ENCODE measurements at regions not wholly inside any gene's neighbourhood (a gene's known extent, or its start where the extent isn't known, plus 50 kb on each side); places are given as distances from the start of the nearest gene placed in this dataset.

DNA sequence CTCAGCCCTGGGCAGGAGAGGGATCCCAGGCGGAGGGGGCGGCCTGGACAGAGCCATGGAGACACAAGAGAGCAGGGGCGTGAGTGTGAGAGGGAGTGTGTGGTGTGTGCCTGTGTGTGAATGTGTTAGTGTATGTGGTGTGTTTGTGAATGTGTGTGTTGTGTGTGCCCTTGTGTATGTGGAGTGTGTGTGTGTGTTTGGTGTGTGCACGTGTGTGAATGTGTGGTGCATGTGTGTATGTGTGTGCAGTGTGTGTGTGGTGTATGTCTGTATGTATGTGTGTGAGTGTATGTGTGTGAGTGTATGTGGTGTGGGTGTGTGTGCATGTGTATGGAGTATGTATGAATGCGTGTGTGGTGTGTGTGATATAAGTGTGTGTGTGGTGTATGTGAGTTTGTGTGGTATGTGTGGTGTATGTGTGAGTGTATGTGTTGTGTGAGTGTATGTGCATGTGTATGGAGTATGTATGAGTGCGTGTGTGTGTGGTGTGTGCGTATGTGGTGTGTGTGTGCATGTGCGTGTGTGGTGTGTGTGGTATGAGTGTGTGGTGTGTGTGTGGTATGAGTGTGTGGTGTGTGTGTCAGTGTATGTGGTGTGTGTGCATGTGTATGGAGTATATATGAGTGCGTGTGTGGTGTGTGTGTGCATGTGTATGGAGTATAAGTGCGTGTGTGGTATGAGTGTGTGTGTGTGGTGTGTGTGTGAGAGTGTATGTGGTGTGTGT lies 175.2 kb upstream of the AFDN start (continued):
- TF ChIP-seq, protein P1, sequence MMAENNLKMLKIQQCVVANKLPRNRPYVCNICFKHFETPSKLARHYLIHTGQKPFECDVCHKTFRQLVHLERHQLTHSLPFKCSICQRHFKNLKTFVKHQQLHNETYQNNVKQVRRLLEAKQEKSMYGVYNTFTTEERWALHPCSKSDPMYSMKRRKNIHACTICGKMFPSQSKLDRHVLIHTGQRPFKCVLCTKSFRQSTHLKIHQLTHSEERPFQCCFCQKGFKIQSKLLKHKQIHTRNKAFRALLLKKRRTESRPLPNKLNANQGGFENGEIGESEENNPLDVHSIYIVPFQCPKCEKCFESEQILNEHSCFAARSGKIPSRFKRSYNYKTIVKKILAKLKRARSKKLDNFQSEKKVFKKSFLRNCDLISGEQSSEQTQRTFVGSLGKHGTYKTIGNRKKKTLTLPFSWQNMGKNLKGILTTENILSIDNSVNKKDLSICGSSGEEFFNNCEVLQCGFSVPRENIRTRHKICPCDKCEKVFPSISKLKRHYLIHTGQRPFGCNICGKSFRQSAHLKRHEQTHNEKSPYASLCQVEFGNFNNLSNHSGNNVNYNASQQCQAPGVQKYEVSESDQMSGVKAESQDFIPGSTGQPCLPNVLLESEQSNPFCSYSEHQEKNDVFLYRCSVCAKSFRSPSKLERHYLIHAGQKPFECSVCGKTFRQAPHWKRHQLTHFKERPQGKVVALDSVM (CRISPR knock-in tag; IDR thresholded peaks at IDR 0.05) = no peak
- TF ChIP-seq ZNF496 (CRISPR knock-in tag; IDR thresholded peaks at IDR 0.05; ENCODE audit: insufficient replicate concordance) = no peak
- no peak for TF ChIP-seq RXRB (CRISPR knock-in tag; IDR thresholded peaks at IDR 0.05; ENCODE audit: borderline replicate concordance)
- TF ChIP-seq PCBP2 (optimal IDR thresholded peaks at IDR 0.05; ENCODE audit: low read depth, low read length, poor library complexity, severe bottlenecking) = no peak
- TF ChIP-seq, protein P2, sequence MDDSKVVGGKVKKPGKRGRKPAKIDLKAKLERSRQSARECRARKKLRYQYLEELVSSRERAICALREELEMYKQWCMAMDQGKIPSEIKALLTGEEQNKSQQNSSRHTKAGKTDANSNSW (CRISPR knock-in tag; IDR thresholded peaks at IDR 0.05; ENCODE audit: borderline replicate concordance) = no peak
- TF ChIP-seq KDM5B (CRISPR knock-in tag; IDR thresholded peaks at IDR 0.05; ENCODE audit: borderline replicate concordance) = no peak
- peak; percentile 55; the same call in 1 of the 2 replicates for TF ChIP-seq SP1 (IDR thresholded peaks at IDR 0.05)
- no peak for TF ChIP-seq SP1 (CRISPR knock-in tag; IDR thresholded peaks at IDR 0.05)
- TF ChIP-seq ZNF672 (CRISPR knock-in tag; IDR thresholded peaks at IDR 0.05) = peak; percentile 50; the same call in 1 of the 2 replicates
- peak; percentile 71 for TF ChIP-seq EED (CRISPR knock-in tag; IDR thresholded peaks at IDR 0.05)
- no peak for TF ChIP-seq ZFP36 (IDR thresholded peaks at IDR 0.05; ENCODE audit: borderline replicate concordance, low read depth, low read length, partially characterized antibody)
- peak; percentile 74; the same call in 1 of the 2 replicates for TF ChIP-seq FOXP1 (IDR thresholded peaks at IDR 0.05)
- no peak for TF ChIP-seq FOXP1 (CRISPR knock-in tag; IDR thresholded peaks at IDR 0.05)
- no peak for TF ChIP-seq SMC3 (IDR thresholded peaks at IDR 0.05; ENCODE audit: low read length)
- TF ChIP-seq ZNF138 (CRISPR knock-in tag; IDR thresholded peaks at IDR 0.05; ENCODE audit: low read depth) = no peak
- TF ChIP-seq HNRNPL (IDR thresholded peaks at IDR 0.05; ENCODE audit: low read depth, low read length) = 0 out of 2 replicates have a peak, but pooled peaks have one; percentile 22
- TF ChIP-seq ZNF329 (CRISPR knock-in tag; IDR thresholded peaks at IDR 0.05; ENCODE audit: low read depth) = no peak
- TF ChIP-seq, protein P3, sequence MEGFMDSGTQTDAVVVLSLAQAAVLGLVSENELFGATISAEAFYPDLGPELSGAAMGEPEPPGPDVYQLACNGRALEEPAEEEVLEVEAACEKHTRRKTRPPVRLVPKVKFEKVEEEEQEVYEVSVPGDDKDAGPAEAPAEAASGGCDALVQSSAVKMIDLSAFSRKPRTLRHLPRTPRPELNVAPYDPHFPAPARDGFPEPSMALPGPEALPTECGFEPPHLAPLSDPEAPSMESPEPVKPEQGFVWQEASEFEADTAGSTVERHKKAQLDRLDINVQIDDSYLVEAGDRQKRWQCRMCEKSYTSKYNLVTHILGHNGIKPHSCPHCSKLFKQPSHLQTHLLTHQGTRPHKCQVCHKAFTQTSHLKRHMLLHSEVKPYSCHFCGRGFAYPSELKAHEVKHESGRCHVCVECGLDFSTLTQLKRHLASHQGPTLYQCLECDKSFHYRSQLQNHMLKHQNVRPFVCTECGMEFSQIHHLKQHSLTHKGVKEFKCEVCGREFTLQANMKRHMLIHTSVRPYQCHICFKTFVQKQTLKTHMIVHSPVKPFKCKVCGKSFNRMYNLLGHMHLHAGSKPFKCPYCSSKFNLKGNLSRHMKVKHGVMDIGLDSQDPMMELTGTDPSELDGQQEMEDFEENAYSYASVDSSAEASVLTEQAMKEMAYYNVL (CRISPR knock-in tag; IDR thresholded peaks at IDR 0.05; ENCODE audit: borderline replicate concordance) = no peak
- 0 out of 2 replicates have a peak, but pooled peaks have one; percentile 67 for TF ChIP-seq FOXK2 (IDR thresholded peaks at IDR 0.05)
- TF ChIP-seq ATM (IDR thresholded peaks at IDR 0.05; ENCODE audit: borderline replicate concordance) = peak; percentile 90
- TF ChIP-seq KDM2A (CRISPR knock-in tag; IDR thresholded peaks at IDR 0.05; ENCODE audit: borderline replicate concordance, low read depth) = no peak
- TF ChIP-seq, protein P4, sequence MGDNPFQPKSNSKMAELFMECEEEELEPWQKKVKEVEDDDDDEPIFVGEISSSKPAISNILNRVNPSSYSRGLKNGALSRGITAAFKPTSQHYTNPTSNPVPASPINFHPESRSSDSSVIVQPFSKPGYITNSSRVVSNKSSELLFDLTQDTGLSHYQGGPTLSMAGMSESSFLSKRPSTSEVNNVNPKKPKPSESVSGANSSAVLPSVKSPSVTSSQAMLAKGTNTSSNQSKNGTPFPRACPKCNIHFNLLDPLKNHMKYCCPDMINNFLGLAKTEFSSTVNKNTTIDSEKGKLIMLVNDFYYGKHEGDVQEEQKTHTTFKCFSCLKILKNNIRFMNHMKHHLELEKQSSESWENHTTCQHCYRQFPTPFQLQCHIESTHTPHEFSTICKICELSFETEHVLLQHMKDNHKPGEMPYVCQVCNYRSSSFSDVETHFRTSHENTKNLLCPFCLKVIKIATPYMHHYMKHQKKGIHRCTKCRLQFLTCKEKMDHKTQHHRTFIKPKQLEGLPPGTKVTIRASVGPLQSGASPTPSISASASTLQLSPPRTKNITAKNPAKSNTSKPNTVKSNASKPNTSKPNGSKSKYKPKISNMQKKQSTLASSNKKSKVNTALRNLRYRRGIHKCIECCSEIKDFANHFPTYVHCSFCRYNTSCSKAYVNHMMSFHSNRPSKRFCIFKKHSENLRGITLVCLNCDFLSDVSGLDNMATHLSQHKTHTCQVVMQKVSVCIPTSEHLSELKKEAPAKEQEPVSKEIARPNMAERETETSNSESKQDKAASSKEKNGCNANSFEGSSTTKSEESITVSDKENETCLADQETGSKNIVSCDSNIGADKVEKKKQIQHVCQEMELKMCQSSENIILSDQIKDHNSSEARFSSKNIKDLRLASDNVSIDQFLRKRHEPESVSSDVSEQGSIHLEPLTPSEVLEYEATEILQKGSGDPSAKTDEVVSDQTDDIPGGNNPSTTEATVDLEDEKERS (CRISPR knock-in tag; IDR thresholded peaks at IDR 0.05) = no peak
- no peak for TF ChIP-seq PAWR (CRISPR knock-in tag; IDR thresholded peaks at IDR 0.05; ENCODE audit: borderline replicate concordance)
- TF ChIP-seq MED1 (CRISPR knock-in tag; IDR thresholded peaks at IDR 0.05) = no peak
- TF ChIP-seq ESRRA (CRISPR knock-in tag; IDR thresholded peaks at IDR 0.05; ENCODE audit: low read depth) = no peak
